Brain microvascular endothelial cell (primary cell): ENCODE measurements at regions not wholly inside any gene's neighbourhood (a gene's known extent, or its start where the extent isn't known, plus 50 kb on each side); places are given as distances from the start of the nearest gene placed in this dataset.

Source experiments
- DNase-seq: peaks from one replicate; pipeline ENCODE4 v3.0.0-alpha.2; 2020
- H3K27ac ChIP-seq: fragments of 250-450 bp; sonication (Bioruptor Pico); 2 replicates; pipeline ENCODE4 v1.5.1; 2020; ENCODE audit warnings: mild to moderate bottlenecking, moderate library complexity
- H3K27me3 ChIP-seq: fragments of 250-450 bp; sonication (Bioruptor Pico); replicated peaks from 2 replicates; pipeline ENCODE4 v1.5.1; 2020; ENCODE audit warnings: mild to moderate bottlenecking
- H3K36me3 ChIP-seq: fragments of 250-450 bp; sonication (Bioruptor Pico); replicated peaks from 2 replicates; pipeline ENCODE4 v1.5.1; 2020; ENCODE audit warnings: mild to moderate bottlenecking
- H3K4me3 ChIP-seq: 2 replicates; pipeline ENCODE4 v1.5.1; 2011; ENCODE audit warnings: low read depth, mild to moderate bottlenecking, control low read depth, low read length, moderate library complexity
- CTCF ChIP-seq: IDR thresholded peaks from 2 replicates; pipeline ENCODE4 v1.5.1; 2011; ENCODE audit warnings: low read depth, mild to moderate bottlenecking, moderate library complexity, low read length, control low read depth, inconsistent platforms; ENCODE audit errors: missing control alignments
- in situ Hi-C: cut with HindIII; loops from 2 replicates; pipeline ENCODE4 v1.10.0; 2017; ENCODE audit warnings: low sequenced_read_pairs, low pct_ligation_motif_present

DNA sequence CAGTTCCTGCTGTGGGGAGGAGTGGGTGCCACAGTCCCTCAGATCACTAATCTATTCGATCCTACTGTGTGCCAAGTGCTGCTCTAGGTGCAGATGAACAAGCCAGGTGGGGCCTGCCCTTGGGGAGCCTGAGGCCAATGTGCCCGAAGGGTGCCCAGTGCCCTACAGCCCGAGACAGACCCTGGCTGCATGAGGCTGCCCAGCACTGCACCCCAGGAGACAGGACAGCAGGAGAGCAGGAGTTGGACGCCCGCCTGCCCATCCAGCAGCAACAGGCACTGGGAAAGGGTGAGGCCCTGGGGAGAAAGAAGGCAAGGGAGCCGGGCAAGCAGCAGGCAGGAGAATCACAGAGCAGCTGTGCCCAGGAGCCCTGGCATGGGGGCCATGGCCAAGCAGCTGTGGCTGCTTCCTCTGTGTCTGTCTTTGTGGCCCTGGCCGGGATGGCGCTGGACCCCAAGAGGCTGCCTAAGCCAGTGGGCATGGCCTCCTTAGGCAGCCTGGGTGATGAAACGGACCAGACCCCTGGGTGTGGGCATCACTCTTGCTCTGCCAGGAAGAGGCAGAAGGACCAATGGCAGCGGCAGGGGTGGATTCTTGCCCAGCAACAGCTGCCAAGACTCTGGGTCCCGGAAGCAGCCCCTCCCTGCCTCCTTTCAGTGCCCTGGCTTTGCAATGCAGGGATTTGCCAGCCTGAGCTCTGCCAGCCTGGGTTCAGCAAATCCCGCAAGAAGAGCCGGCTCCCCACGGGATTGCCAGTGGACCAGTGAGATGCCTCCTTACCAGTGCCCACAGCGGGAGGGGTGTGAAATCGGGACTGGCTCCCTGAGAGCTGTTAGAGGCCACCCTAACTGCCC lies 179.6 kb upstream of the TNRC6C start:
- in situ Hi-C loops: no loop called here
- DNase-seq: no peak
- peaks cover 21% of the 10 kb centered on the region for H3K27me3 ChIP-seq

GRCh38 chr17:77779711-77780539 lies 178.6 kb upstream of the TNRC6C start:
- no peak for DNase-seq
- in situ Hi-C loops: no loop called here
- Histone ChIP-seq H3K36me3 (no peaks in the 10 kb centered on the region), H3K4me3 (no peak overlapping the region), H3K27ac (no peak overlapping the region), H3K27me3 (peaks cover 21% of the 10 kb centered on the region)
- TF ChIP-seq CTCF: no peak

More for the DNA sequence above, 179.6 kb upstream of the TNRC6C start:
- TF ChIP-seq CTCF: no peak
- Histone ChIP-seq H3K4me3 (no peak overlapping the region), H3K27ac (no peak overlapping the region), H3K36me3 (no peaks in the 10 kb centered on the region)

DNA sequence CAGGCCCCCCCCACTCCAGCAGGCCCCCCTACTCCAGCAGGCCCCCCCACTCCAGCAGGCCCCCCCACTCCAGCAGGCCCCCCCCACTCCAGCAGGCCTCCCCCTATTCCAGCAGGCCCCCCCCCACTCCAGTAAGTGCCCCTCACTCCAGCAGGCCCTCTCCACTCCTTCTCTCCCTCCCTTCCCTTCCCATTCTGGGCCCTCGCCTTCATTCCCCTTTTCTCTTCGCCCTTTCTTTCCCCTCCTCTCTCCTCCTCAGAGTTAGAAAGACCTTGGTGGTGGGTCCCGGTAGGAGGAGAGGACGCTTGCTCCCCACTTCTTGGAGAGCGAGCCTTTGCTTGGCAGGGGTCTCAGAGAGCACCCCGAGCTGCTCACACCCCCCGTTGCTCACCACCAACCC lies 177.0 kb upstream of the TNRC6C start:
- TF ChIP-seq CTCF: no peak
- H3K36me3 ChIP-seq: no peaks in the 10 kb centered on the region
- no peak overlapping the region for H3K4me3 ChIP-seq
- peaks cover 30% of the 10 kb centered on the region for H3K27me3 ChIP-seq
- in situ Hi-C loops: no loop called here
- no peak for DNase-seq
- no peak overlapping the region for H3K27ac ChIP-seq

- in situ Hi-C loops: no loop called here
- H3K27ac ChIP-seq: no peak overlapping the region
- H3K36me3 ChIP-seq: no peaks in the 10 kb centered on the region
- no peak overlapping the region for H3K4me3 ChIP-seq
- no peak for TF ChIP-seq CTCF
- DNase-seq: no peak
- peaks cover 32% of the 10 kb centered on the region for H3K27me3 ChIP-seq
Measured at GRCh38 chr17:77782201-77782600, 176.3 kb upstream of the TNRC6C start.

DNA sequence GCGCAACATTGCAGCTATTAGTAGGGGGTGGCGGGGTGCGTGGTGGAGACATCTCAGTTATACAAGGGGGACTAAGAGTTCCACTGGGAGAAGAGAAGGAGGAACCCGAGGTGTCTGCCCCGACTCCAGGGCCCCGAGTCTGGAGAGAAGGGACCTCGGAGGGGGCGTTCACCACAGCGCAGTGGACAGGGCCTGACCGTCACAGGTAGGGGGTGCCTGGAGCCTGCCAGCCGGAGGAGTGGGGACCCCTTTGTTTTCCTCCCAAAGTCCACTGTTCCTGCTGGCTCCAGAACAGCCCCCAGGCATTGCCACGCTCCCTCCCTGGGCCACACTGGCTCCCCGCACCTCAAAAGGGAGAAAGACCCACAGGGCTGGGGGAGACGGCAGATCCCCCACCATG lies 175.9 kb upstream of the TNRC6C start:
- no peak overlapping the region for H3K27ac ChIP-seq
- H3K36me3 ChIP-seq: no peaks in the 10 kb centered on the region
- in situ Hi-C loops: no loop called here
- TF ChIP-seq CTCF: no peak
- no peak for DNase-seq
- no peak overlapping the region for H3K4me3 ChIP-seq
- peaks cover 33% of the 10 kb centered on the region for H3K27me3 ChIP-seq
